ENCODE measurements at regions not wholly inside any gene's neighbourhood (a gene's known extent, or its start where the extent isn't known, plus 50 kb on each side); places are given as distances from the start of the nearest gene placed in this dataset.

GRCh38 chr10:75347186-75347585 lies 54.4 kb downstream of the ZNF503 start:
- TF ChIP-seq CTCF (IDR thresholded peaks at IDR 0.05) = no peak
- H3K9me3 ChIP-seq = no peaks in the 10 kb centered on the region
- no peak overlapping the region for H3K27ac ChIP-seq
- H3K4me1 ChIP-seq (ENCODE audit: control insufficient read depth in 1 of 2, insufficient read depth in 1 of 2, low read depth in 1 of 2, low read length in 1 of 2) = no peaks in the 10 kb centered on the region
- H3K36me3 ChIP-seq = no peaks in the 10 kb centered on the region
- no peak overlapping the region for H3K4me3 ChIP-seq (ENCODE audit: low read depth in 1 of 2, low read length in 1 of 2)
- H3K27me3 ChIP-seq = no peaks in the 10 kb centered on the region

GRCh38 chr10:75345738-75346137 lies 55.8 kb downstream of the ZNF503 start:
- no peaks in the 10 kb centered on the region for H3K36me3 ChIP-seq
- no peaks in the 10 kb centered on the region for H3K27me3 ChIP-seq
- H3K27ac ChIP-seq = no peak overlapping the region
- no peaks in the 10 kb centered on the region for H3K9me3 ChIP-seq
- no peak overlapping the region for H3K4me3 ChIP-seq (ENCODE audit: low read depth in 1 of 2, low read length in 1 of 2)
- no peaks in the 10 kb centered on the region for H3K4me1 ChIP-seq (ENCODE audit: control insufficient read depth in 1 of 2, insufficient read depth in 1 of 2, low read depth in 1 of 2, low read length in 1 of 2)
- no peak for TF ChIP-seq CTCF (IDR thresholded peaks at IDR 0.05)

GRCh38 chr10:75344170-75344569 lies 57.4 kb downstream of the ZNF503 start:
- no peaks in the 10 kb centered on the region for H3K36me3 ChIP-seq
- no peaks in the 10 kb centered on the region for H3K9me3 ChIP-seq
- no peaks in the 10 kb centered on the region for H3K4me1 ChIP-seq (ENCODE audit: control insufficient read depth in 1 of 2, insufficient read depth in 1 of 2, low read depth in 1 of 2, low read length in 1 of 2)
- H3K27ac ChIP-seq = no peak overlapping the region
- H3K4me3 ChIP-seq (ENCODE audit: low read depth in 1 of 2, low read length in 1 of 2) = no peak overlapping the region
- TF ChIP-seq CTCF (IDR thresholded peaks at IDR 0.05) = no peak
- H3K27me3 ChIP-seq = no peaks in the 10 kb centered on the region

- Histone ChIP-seq H3K27me3 (no peaks in the 10 kb centered on the region), H3K4me1 (ENCODE audit: control insufficient read depth in 1 of 2, insufficient read depth in 1 of 2, low read depth in 1 of 2, low read length in 1 of 2) (no peaks in the 10 kb centered on the region), H3K36me3 (no peaks in the 10 kb centered on the region), H3K27ac (no peak overlapping the region), H3K4me3 (ENCODE audit: low read depth in 1 of 2, low read length in 1 of 2) (no peak overlapping the region), H3K9me3 (no peaks in the 10 kb centered on the region)
- TF ChIP-seq CTCF (IDR thresholded peaks at IDR 0.05) = no peak
These were observed 59.2 kb downstream of the ZNF503 start for GRCh38 chr10:75342397-75342796.

- Histone ChIP-seq H3K36me3 (no peaks in the 10 kb centered on the region), H3K27ac (no peak overlapping the region), H3K27me3 (no peaks in the 10 kb centered on the region), H3K9me3 (no peaks in the 10 kb centered on the region), H3K4me1 (ENCODE audit: control insufficient read depth in 1 of 2, insufficient read depth in 1 of 2, low read depth in 1 of 2, low read length in 1 of 2) (no peaks in the 10 kb centered on the region), H3K4me3 (ENCODE audit: low read depth in 1 of 2, low read length in 1 of 2) (no peak overlapping the region)
- no peak for TF ChIP-seq CTCF (IDR thresholded peaks at IDR 0.05)
These were observed 65.6 kb downstream of the ZNF503 start for GRCh38 chr10:75335983-75336382.

GRCh38 chr10:75335191-75335590 lies 66.4 kb downstream of the ZNF503 start:
- Histone ChIP-seq H3K9me3 (no peaks in the 10 kb centered on the region), H3K27me3 (no peaks in the 10 kb centered on the region), H3K4me1 (ENCODE audit: control insufficient read depth in 1 of 2, insufficient read depth in 1 of 2, low read depth in 1 of 2, low read length in 1 of 2) (no peaks in the 10 kb centered on the region), H3K4me3 (ENCODE audit: low read depth in 1 of 2, low read length in 1 of 2) (no peak overlapping the region), H3K27ac (no peak overlapping the region), H3K36me3 (no peaks in the 10 kb centered on the region)
- TF ChIP-seq CTCF (IDR thresholded peaks at IDR 0.05) = no peak
